NCI-H1417 (cell line): ENCODE measurements at regions not wholly inside any gene's neighbourhood (a gene's known extent, or its start where the extent isn't known, plus 50 kb on each side); places are given as distances from the start of the nearest gene placed in this dataset.

Experiments
- DNase-seq, 3 experiments: peaks; one replicate each; lab custom pipeline; 2025; lab: John Stamatoyannopoulos, UW

- DNase-seq: no peak
Observed at GRCh38 chr2:22829791-22830190, 555.2 kb upstream of the KLHL29 start.

DNA sequence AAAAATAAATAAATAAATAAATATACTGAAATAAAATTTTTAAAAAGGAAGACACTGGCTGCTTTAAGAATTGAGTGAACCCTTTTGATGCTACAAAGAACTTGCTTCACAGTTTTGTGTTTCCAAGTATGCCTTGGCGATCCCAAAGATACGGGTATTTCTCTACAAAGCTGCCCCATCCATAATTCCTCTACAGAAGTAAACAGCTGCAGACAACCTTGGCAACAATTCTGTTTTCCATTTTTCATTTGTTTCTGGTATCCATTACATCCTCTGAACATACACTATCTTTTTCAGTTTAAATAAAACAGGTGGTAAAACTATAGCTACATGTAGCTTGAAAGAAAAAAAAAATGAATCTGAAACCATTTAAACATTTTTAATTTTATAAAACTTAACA, 552.8 kb upstream of the KLHL29 start:
- DNase-seq: no peak

GRCh38 chr2:22838461-22838860, 546.5 kb upstream of the KLHL29 start:
- DNase-seq: no peak

- peak in 1 of 3 experiments; percentile 28 for DNase-seq
Observed at GRCh38 chr2:22842205-22842869, 542.6 kb upstream of the KLHL29 start.

DNA sequence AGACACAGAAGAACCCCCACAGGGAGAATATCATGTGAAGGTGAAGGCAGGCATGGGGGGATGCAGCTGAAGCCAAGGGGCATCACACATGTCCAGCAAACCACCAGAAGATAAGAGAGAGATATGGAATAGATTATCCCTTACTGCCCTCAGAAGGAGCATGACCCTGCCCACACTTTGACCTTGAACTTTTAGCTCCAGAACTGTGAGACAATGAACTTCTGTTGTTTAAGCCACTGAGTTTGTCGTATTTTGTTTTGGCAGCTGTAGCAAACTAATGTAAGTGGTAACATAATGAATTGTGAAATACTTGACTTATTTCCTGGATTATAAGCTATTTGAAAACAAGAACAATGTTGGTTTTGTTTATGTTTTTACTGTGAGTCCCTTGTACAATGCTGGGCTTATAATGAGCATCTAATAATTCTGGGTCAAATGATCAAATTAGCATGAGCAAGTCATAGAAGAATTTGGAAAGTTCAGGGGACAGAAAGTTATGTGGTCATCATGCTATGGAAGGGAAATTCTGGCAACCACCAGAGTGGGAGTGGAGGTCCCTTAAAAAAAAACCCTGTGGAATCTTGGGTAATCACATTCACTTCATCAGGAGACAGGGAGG, 541.0 kb upstream of the KLHL29 start:
- DNase-seq: no peak

- no peak for DNase-seq
Observed at GRCh38 chr2:22850310-22850709, 534.7 kb upstream of the KLHL29 start.

GRCh38 chr2:22854588-22854987, 530.4 kb upstream of the KLHL29 start:
- no peak for DNase-seq

DNA sequence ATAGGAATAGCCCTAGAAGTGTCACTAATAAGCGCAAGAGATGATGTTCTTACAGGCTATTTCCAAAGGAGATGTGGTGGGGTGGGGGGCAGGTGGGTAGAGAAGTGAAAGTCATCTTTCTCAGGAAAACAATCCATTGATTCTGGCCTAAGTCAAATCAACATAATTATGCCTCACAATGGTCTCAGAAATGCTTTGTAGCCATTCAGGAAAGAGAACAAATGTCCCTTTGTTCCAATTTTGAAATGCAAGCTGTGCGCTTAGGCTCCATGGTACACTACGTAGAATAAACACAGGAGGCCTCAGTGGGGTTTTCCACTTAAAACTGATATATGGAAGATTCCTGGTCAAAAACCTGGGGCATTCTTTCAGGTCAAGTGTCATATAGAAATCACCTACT, 529.9 kb upstream of the KLHL29 start:
- peak in 1 of 3 experiments; percentile 31 for DNase-seq

DNA sequence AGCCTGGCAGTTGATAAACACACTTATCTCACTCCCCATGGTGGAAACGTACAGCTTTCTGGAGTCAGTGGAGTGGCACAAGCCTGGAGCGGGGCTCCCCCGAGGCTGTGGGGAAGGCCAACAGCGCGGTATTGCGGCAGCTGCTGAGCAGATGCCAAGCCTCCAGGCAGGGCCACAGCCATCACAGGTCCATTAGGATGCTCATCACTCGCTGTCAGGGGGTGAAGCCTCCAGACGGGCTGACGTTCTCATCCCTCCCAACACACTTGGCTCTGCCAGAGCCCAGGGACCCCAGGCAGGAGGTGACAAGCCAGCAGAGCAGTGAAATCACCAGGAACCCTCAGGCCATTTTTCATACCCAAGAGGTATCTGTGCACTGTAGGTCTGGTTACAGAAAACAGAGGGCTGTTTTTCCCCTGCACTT, 529.2 kb upstream of the KLHL29 start:
- DNase-seq: peak in 2 of 3 experiments; percentile 13 to 56

- DNase-seq: no peak
Observed at GRCh38 chr2:22867973-22868372, 517.0 kb upstream of the KLHL29 start.

DNA sequence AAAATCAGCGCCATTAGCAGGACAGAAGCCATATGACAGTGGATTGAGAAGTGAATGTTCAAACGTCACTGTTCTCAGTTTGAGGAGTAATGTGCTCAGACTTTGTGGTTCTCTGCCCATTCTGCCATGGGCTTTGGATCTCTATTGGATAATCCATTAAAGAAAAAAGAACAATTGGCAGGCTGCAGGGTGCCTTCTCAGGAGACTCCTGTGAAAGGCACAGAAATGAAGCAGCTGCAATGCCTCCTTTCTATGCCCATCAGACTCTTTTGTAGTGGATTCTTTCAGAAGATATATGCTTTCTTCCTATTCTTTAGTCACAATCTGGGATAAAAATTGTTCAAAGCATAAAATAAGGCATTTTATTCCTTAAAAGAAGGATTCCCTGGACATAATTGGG, 506.9 kb upstream of the KLHL29 start:
- DNase-seq: no peak

DNA sequence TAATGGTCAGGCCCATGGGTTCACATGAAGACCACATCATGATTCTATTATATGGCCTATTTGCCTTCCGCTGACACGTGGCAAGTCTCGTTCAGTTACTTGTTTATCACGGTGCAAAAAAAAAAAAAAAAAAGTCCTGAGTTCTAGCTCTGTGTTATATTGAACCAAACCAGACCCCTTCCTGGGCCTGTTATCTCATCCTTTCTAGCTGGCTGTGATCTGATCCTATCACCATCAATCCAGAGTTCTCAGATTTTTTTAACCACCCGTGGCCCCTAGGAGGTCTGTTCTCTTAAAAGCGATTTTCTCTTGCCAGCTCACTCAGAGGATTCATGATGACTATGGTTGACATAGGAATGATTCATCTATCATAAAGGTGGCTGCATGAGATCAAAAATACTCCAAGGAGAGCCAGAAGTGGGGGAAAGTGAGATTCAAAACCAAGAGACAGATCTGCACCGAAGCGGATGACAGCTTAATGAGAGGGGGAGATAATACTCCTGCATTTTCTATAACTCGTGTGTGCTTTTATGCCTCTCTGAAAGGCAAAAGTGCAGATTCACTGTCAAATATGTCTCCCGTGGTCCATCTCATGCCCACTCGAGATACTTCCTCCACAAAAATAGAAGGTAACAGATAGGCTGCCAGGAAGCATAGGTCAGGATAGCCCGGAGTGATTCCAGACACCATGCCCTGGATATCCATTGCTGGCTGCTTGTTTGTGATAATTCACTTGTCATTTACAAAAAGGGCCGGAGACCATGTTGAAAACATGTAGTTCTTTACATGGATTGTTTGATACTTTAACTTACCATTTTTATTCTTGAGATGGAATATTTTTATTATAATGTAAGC, 505.7 kb upstream of the KLHL29 start:
- DNase-seq: no peak

DNA sequence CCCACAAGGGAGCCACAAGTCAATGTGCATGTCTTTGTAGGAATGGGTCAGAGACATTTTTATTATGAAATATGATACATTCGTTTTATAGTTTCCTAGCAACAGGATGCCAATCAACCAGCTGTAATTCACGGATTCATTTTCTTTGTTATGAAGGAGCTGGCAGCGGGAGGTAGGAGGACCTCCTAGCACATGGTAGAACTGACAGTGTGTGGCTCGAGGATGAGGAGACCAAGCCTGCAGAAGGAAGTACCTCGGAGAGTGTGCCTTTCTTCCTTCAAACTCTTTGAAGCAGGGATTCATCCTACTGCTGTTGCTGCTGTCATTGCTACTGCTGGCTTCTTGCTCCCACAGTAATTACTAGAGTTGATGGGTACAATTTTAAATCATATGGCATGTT, 504.8 kb upstream of the KLHL29 start:
- peak in 1 of 3 experiments; percentile 57 for DNase-seq

GRCh38 chr2:22882011-22882410, 503.0 kb upstream of the KLHL29 start:
- no peak for DNase-seq

GRCh38 chr2:22882643-22883042, 502.3 kb upstream of the KLHL29 start:
- DNase-seq: no peak

DNA sequence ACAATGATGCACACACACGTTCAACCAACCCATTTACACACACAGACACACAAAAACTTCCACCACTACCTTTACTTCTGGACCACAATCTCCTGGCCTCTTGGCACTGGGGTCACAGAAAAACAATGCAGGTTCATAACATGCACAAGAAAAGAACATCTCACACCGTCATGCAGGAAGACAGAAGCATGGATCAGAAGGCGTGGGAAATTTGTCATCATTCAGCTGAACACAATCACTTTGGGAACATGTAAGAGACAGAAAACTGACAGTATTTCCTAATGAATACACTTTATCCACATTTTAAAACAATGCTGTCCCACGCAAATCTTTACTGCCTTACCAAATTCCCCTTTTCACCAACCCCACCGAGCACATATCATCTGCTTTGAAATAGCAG, 501.9 kb upstream of the KLHL29 start:
- DNase-seq: no peak

DNA sequence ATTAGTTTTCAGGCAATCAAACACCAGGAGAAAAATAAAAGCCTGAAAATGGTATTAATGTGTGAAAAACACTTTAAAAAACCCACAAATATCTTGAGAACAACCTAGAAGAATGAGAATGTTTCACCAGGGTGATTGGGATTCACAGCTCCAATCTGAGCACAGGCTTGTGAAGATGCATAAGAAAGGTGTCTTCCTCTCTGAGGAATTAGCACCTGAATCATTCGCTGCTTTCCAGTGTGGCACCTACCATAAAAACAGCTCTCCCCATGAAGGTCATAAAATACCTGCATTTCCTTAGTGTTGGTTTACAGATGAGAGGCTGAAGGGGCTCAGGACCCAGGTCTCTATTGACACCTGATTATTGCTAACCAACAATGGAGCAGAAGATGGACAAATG, 499.7 kb upstream of the KLHL29 start:
- DNase-seq: no peak

DNA sequence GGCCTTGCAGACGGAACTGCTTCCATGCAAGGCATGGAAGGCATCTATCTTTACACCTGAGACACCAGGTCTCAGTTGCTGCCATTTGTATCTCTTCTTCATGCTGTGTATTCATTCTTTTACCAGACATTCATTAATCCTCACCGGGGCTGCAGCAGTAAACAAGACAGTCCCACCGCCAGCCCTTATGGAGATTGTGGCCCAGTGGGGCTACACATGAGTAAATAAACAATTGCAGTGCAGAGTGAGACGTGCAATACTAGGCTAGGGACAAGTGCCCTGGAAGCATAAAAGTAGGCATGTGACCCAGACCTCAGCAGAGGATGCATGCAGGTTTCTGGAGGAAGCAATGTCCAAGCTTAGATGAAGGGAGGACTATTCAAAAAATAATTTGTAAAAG, 497.6 kb upstream of the KLHL29 start:
- no peak for DNase-seq

GRCh38 chr2:22887845-22888244, 497.1 kb upstream of the KLHL29 start:
- DNase-seq: no peak

DNA sequence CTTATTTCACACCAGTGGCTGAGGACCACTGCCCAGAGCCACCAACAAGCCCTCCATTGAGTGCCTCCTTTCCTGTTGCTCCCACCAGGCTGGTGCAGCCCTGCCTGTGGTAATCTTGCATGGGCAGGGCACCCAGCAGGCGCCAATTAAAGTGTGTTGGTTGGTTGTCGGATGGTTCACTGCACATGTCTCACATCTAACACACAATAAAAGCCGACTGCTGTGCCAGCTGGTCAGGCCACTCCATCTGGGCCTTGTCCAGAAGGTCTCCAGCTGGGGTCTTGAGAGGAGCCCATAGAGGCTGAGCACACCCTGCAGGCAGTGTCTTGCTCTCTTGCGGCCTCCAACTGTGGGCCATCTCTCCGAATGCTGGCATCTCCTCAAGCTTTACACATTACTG, 494.8 kb upstream of the KLHL29 start:
- DNase-seq: peak in 1 of 3 experiments; percentile 52

DNA sequence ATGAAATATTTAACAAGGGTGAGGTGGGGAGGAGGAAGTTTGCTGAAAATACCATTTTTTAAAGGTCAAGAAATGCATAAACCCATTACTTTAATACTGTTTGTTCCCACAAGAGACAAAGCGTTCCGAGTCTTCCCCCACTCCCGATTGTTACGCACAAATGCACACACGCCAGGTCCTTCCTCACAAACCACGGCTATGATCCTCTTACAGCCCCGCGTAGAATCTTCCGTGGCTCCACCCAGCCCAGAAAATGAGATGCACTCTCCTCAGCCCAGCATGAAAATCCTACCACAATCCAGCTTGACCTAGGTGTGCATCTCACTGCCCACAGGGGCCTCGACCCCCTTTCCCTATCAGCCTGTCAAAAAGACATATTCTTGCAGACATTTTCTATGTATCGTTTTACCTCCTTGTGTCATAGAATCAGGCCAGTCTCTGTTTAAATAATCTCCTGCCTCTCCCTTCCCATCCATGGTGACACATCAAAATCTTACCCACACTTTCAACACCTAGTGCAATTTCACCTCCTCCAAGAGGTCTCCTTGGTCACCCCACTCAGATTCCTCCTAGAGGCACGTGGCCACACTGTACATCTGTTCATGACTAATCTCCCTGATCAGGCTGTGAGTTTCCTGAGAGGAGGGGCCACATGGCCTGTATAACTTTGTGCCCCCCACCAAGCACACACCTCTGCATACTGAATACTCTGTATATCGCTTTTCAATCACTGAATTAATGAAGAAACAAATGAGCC, 491.0 kb upstream of the KLHL29 start:
- no peak for DNase-seq

GRCh38 chr2:22894761-22895160, 490.2 kb upstream of the KLHL29 start:
- DNase-seq: peak in 1 of 3 experiments; percentile 37
